K562 (cell line): ENCODE measurements at regions not wholly inside any gene's neighbourhood (a gene's known extent, or its start where the extent isn't known, plus 50 kb on each side); places are given as distances from the start of the nearest gene placed in this dataset.

Source experiments
- ATAC-seq: fragments of 200-7000 bp; cut with Tn5 transposase; 3 replicates; pipeline ENCODE4 v1.9.1; 2020; ENCODE audit warnings: moderate library complexity
- BruUV-seq: library from RNA; stranded (reverse); fragments of 400-500 nt; replicated peaks from 2 replicates; lab custom pipeline; 2021; lab: Mats Ljungman, UMichigan
- CTCF ChIA-PET: fragments of 300-600 bp; formaldehyde crosslinking; extraction: SDS; loops from one replicate; lab custom pipeline; 2021; ENCODE audit warnings: low intra/inter-chr PET ratio; lab: Yijun Ruan, JAX
- POLR2A ChIA-PET: fragments of 300-600, 350-650 bp; sonication (Branson Sonifier 250); formaldehyde crosslinking; extraction: SDS; loops from one replicate; lab custom pipeline; 2021; ENCODE audit warnings: antibody characterized with exemption, inconsistent platforms; lab: Yijun Ruan, JAX
- DNase-seq, 4 experiments: peaks; one replicate each; pipeline versions ENCODE4 v3.0.0 to v3.0.0-alpha.2; 2011 to 2018; ENCODE audit warnings: low spot score in 3 of 4, mixed read lengths in 3 of 4; ENCODE audit errors: extremely low read depth in 1 of 4
- FAIRE-seq: peaks from 2 replicates; lab custom pipeline; 2011; peaks lifted over from hg19 to GRCh38; lab: Jason Lieb, UNC
- H2AFZ ChIP-seq: 2 replicates; pipeline ENCODE4 v1.6.0; 2011; ENCODE audit warnings: low read depth, low read length, control low read depth, inconsistent platforms
- H3K27ac ChIP-seq: fragments of 200-600 bp; 3 replicates; pipeline ENCODE4 v1.8.0; 2011; ENCODE audit warnings: low read depth, mild to moderate bottlenecking, control low read depth, inconsistent platforms, low read length, moderate library complexity, mixed read lengths; ENCODE audit errors: extremely low read depth
- H3K27me3 ChIP-seq, 2 experiments: fragments of 300-600 bp in 1 of 2; 2 replicates in 1 of 2; 3 replicates in 1 of 2; pipeline versions ENCODE4 v1.6.0 to v1.8.0; 2011; ENCODE audit warnings: inconsistent platforms in 2 of 2, low read length in 2 of 2, mild to moderate bottlenecking in 1 of 2, mixed read lengths in 1 of 2, moderate library complexity in 1 of 2; ENCODE audit not compliant: control insufficient read depth in 2 of 2, insufficient read depth in 2 of 2
- H3K36me3 ChIP-seq: fragments of 300-600 bp; 3 replicates; pipeline ENCODE4 v1.8.0; 2011; ENCODE audit warnings: mild to moderate bottlenecking, low read length, inconsistent platforms; ENCODE audit not compliant: control insufficient read depth, insufficient read depth
- H3K4me1 ChIP-seq, 2 experiments: fragments of 200-600 bp in 1 of 2; replicated peaks in 1 of 2; 2 replicates in 1 of 2; 3 replicates in 1 of 2; pipeline versions ENCODE4 v1.5.1 to v1.8.0; 2011; ENCODE audit warnings: inconsistent platforms in 2 of 2, low read length in 2 of 2, mild to moderate bottlenecking in 1 of 2, mixed read lengths in 1 of 2, moderate library complexity in 1 of 2; ENCODE audit not compliant: control insufficient read depth in 2 of 2, insufficient read depth in 2 of 2
- H3K4me2 ChIP-seq: 2 replicates; pipeline ENCODE4 v1.6.1; 2011; ENCODE audit warnings: low read length, control low read depth, inconsistent platforms, mixed read lengths; ENCODE audit not compliant: insufficient read depth
- H3K4me3 ChIP-seq: fragments of 200-600 bp; sonication (generic), shearing (Covaris generic); 2 replicates; pipeline ENCODE4 v1.5.1; 2016; ENCODE audit warnings: control low read depth, inconsistent platforms
- H3K79me2 ChIP-seq: fragments of 200-600 bp; 3 replicates; pipeline ENCODE4 v1.8.0; 2011; ENCODE audit warnings: low read length, inconsistent platforms; ENCODE audit not compliant: control insufficient read depth, insufficient read depth
- H3K9ac ChIP-seq, 2 experiments: 2 replicates each; pipeline versions ENCODE4 v1.6.0 to v1.6.1; 2011; ENCODE audit warnings: low read depth in 2 of 2, low read length in 2 of 2, control low read depth in 1 of 2, inconsistent platforms in 1 of 2, mild to moderate bottlenecking in 1 of 2, mixed read lengths in 1 of 2; ENCODE audit not compliant: insufficient read depth in 1 of 2
- H3K9me1 ChIP-seq: one replicate; pipeline ENCODE4 v1.6.0; 2011; ENCODE audit warnings: inconsistent platforms, mild to moderate bottlenecking, low read length, moderate library complexity; ENCODE audit not compliant: control insufficient read depth, insufficient read depth
- H3K9me3 ChIP-seq: replicated peaks from 2 replicates; pipeline ENCODE4 v1.5.1; 2011; ENCODE audit warnings: low read depth, low read length, inconsistent platforms; ENCODE audit not compliant: control insufficient read depth, insufficient read depth
- H4K20me1 ChIP-seq: replicated peaks from 2 replicates; pipeline ENCODE4 v1.6.1; 2011; ENCODE audit warnings: low read length, inconsistent platforms, mixed read lengths; ENCODE audit not compliant: control insufficient read depth, insufficient read depth
- WGBS: fragments of 100-300 bp; shearing (Covaris generic); methylation state at CpG from one replicate; pipeline ENCODE4 v1.1.6; 2016; ENCODE audit warnings: low coverage, mixed read lengths; ENCODE audit not compliant: insufficient coverage; ENCODE audit errors: missing lambda C conversion rate; 5-methylcytosine and 5-hydroxymethylcytosine counted together
- in situ Hi-C: fragments of 300-500 bp; cut with MboI; formaldehyde crosslinking; loops from 4 replicates; pipeline ENCODE4 v1.15.0; 2018; ENCODE audit warnings: inconsistent platforms, mixed read lengths
- intact Hi-C: fragments of 100-400 bp; cut with micrococcal nuclease; formaldehyde crosslinking; loops from 2 replicates; pipeline ENCODE4 v1.14.2; 2022
- TF ChIP-seq, protein P1 (sequence below), 2 experiments: fragments of 450-650 bp in 1 of 2; IDR thresholded peaks; 2 replicates each; pipeline ENCODE4 v1.6.1; 2011 to 2017; ENCODE audit warnings: low read depth in 2 of 2, antibody characterized with exemption in 1 of 2, borderline replicate concordance in 1 of 2, low read length in 1 of 2, mild to moderate bottlenecking in 1 of 2, mixed read lengths in 1 of 2; ENCODE audit not compliant: control insufficient read depth in 1 of 2
- TF ChIP-seq, protein P2 (sequence below): fragments of 250-450 bp; sonication (Bioruptor Pico); IDR thresholded peaks from 2 replicates; pipeline ENCODE4 v1.6.1; 2021; ENCODE audit warnings: mild to moderate bottlenecking
- TF ChIP-seq, protein P3 (sequence below): fragments of 250-450 bp; sonication (Bioruptor Pico); IDR thresholded peaks from 2 replicates; pipeline ENCODE4 v1.8.0; 2022; ENCODE audit warnings: inconsistent platforms

DNA sequence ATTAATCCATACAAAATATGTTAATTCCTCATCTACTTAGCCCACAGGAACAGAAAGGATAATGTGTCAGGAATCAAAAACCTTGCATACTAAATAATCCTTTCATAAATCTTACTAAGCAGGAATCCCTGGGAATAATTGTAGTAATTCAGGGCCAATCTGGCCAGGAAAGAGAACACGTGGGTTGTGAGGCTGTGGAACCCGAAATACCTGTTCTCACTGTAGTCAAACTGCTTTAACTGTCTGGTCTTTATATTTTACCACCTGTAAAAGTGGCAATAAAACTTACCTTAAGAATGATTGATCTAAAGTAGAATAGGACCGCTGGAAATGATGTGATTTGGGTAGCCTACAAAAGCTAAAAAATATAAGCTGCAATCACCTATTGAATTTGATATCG lies 1620.9 kb downstream of the STIM2 start (continued):
- TF ChIP-seq, protein P1, sequence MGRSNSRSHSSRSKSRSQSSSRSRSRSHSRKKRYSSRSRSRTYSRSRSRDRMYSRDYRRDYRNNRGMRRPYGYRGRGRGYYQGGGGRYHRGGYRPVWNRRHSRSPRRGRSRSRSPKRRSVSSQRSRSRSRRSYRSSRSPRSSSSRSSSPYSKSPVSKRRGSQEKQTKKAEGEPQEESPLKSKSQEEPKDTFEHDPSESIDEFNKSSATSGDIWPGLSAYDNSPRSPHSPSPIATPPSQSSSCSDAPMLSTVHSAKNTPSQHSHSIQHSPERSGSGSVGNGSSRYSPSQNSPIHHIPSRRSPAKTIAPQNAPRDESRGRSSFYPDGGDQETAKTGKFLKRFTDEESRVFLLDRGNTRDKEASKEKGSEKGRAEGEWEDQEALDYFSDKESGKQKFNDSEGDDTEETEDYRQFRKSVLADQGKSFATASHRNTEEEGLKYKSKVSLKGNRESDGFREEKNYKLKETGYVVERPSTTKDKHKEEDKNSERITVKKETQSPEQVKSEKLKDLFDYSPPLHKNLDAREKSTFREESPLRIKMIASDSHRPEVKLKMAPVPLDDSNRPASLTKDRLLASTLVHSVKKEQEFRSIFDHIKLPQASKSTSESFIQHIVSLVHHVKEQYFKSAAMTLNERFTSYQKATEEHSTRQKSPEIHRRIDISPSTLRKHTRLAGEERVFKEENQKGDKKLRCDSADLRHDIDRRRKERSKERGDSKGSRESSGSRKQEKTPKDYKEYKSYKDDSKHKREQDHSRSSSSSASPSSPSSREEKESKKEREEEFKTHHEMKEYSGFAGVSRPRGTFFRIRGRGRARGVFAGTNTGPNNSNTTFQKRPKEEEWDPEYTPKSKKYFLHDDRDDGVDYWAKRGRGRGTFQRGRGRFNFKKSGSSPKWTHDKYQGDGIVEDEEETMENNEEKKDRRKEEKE (IDR thresholded peaks at IDR 0.05; ENCODE audit: borderline replicate concordance in 1 of 2, control insufficient read depth in 1 of 2, low read depth in 2 of 2, low read length in 1 of 2), result no peak
- TF ChIP-seq, protein P2, sequence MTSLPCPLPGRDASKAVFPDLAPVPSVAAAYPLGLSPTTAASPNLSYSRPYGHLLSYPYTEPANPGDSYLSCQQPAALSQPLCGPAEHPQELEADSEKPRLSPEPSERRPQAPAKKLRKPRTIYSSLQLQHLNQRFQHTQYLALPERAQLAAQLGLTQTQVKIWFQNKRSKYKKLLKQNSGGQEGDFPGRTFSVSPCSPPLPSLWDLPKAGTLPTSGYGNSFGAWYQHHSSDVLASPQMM (CRISPR knock-in tag), result no peak

DNA sequence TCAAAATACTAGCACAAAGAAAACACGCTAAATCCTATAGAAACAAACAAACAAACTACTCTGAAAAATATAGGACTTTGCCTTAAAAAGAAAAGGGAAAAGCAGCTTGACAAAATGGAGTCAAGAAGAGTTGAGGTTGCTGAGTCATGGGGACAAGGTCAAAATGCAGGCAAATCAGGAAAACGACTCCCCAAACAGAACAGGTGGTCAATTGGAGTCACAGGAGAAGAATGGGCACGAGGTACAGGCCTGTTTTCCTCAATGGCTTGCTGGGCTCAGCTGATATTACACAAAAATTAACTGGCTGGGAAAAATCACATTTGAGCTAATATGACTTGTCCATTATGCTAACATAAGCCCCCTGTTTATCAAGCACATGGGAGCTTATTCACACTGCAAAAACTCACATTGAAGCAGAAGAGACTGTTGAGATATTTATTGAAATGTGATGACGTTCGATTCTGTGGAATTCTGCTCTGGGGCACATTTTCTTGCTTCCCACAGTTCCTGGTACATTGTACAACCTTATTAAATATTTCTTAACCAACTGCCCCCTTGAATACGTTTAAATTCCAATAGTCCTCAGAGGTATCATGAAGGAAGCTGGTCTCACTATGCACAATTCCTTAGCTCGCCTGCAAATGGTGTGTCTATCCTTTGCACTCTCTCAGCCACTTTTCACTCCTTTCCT lies 1622.1 kb downstream of the STIM2 start:
- POLR2A ChIA-PET, result no interaction called here
- DNase-seq (no peak), ATAC-seq (no peak), FAIRE-seq (no peak)
- no peaks in the 10 kb centered on the region for H3K4me1 ChIP-seq
- no peak overlapping the region for H3K27ac ChIP-seq
- in situ Hi-C loops (no loop called here), intact Hi-C loops (no loop called here)
- no peaks in the 10 kb centered on the region for H3K9me3 ChIP-seq
- H4K20me1 ChIP-seq, result no peaks in the 10 kb centered on the region
- H3K27me3 ChIP-seq, result no peaks in the 10 kb centered on the region
- no TSS peak for BruUV-seq
- no peaks in the 10 kb centered on the region for H3K9me1 ChIP-seq
- H3K79me2 ChIP-seq, result no peaks in the 10 kb centered on the region
- H3K4me2 ChIP-seq, result no peak overlapping the region
- H3K9ac ChIP-seq, result no peak overlapping the region
- CTCF ChIA-PET, result no interaction called here
- WGBS, result 0% methylated on average over 7 of the region's 7 CpGs
- H2AFZ ChIP-seq, result no peak overlapping the region
- TF ChIP-seq, protein P3, sequence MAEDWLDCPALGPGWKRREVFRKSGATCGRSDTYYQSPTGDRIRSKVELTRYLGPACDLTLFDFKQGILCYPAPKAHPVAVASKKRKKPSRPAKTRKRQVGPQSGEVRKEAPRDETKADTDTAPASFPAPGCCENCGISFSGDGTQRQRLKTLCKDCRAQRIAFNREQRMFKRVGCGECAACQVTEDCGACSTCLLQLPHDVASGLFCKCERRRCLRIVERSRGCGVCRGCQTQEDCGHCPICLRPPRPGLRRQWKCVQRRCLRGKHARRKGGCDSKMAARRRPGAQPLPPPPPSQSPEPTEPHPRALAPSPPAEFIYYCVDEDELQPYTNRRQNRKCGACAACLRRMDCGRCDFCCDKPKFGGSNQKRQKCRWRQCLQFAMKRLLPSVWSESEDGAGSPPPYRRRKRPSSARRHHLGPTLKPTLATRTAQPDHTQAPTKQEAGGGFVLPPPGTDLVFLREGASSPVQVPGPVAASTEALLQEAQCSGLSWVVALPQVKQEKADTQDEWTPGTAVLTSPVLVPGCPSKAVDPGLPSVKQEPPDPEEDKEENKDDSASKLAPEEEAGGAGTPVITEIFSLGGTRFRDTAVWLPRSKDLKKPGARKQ, result no peak
- no peaks in the 10 kb centered on the region for H3K36me3 ChIP-seq
- no peak overlapping the region for H3K4me3 ChIP-seq
